A673 (cell line): ENCODE measurements at regions not wholly inside any gene's neighbourhood (a gene's known extent, or its start where the extent isn't known, plus 50 kb on each side); places are given as distances from the start of the nearest gene placed in this dataset.

Experiments used
- BruUV-seq: library from RNA; stranded (reverse); fragments of 400-500 nt; replicated peaks from 2 replicates; lab custom pipeline; 2021; lab: Mats Ljungman, UMichigan
- CTCF ChIA-PET: fragments of 300-600 bp; sonication (Branson Sonifier 250); formaldehyde crosslinking; loops from one replicate; lab custom pipeline; 2022; ENCODE audit warnings: antibody characterized with exemption; lab: Charles Lee
- POLR2A ChIA-PET: fragments of 300-600 bp; sonication (Branson Sonifier 250); formaldehyde crosslinking; loops from one replicate; lab custom pipeline; 2022; ENCODE audit warnings: antibody characterized with exemption; ENCODE audit not compliant: low non-redundant PET; lab: Charles Lee
- DNase-seq: peaks from one replicate; pipeline ENCODE4 v3.0.0-alpha.2; 2015; ENCODE audit warnings: low spot score
- H3K27ac ChIP-seq: fragments of 200-600 bp; sonication (generic); 2 replicates; pipeline ENCODE4 v1.5.1; 2016; ENCODE audit warnings: mixed run types, low read depth, mild to moderate bottlenecking, mixed read lengths, antibody characterized with exemption, low read length; ENCODE audit not compliant: poor library complexity, severe bottlenecking
- H3K27me3 ChIP-seq: fragments of 200-600 bp; sonication (generic); replicated peaks from 2 replicates; pipeline ENCODE4 v1.6.1; 2017; ENCODE audit warnings: mixed run types, low read depth, mild to moderate bottlenecking, mixed read lengths, antibody characterized with exemption, low read length; ENCODE audit not compliant: insufficient read depth, poor library complexity
- H3K36me3 ChIP-seq: fragments of 200-600 bp; sonication (generic); 2 replicates; pipeline ENCODE4 v1.6.1; 2016; ENCODE audit warnings: mixed run types, mild to moderate bottlenecking, mixed read lengths, antibody characterized with exemption, low read length; ENCODE audit not compliant: insufficient read depth, poor library complexity, severe bottlenecking
- H3K4me1 ChIP-seq: fragments of 200-600 bp; sonication (generic); 2 replicates; pipeline ENCODE4 v1.6.1; 2017; ENCODE audit warnings: mixed run types, mild to moderate bottlenecking, mixed read lengths, antibody characterized with exemption, low read length; ENCODE audit not compliant: insufficient read depth, poor library complexity, severe bottlenecking
- H3K4me3 ChIP-seq: fragments of 200-600 bp; sonication (generic); 2 replicates; pipeline ENCODE4 v1.5.1; 2016; ENCODE audit warnings: low read depth, mixed run types, mild to moderate bottlenecking, mixed read lengths, low read length; ENCODE audit not compliant: poor library complexity, severe bottlenecking
- H3K9me3 ChIP-seq: fragments of 200-600 bp; sonication (generic); 2 replicates; pipeline ENCODE4 v1.6.1; 2016; ENCODE audit warnings: mixed run types, low read depth, mild to moderate bottlenecking, mixed read lengths, antibody characterized with exemption, low read length; ENCODE audit not compliant: poor library complexity, severe bottlenecking
- CTCF ChIP-seq: fragments of 300-800, 200-600 bp; sonication (generic); conservative IDR thresholded peaks from 2 replicates; pipeline ENCODE4 v1.5.1; 2017; ENCODE audit warnings: low read depth, mild to moderate bottlenecking, antibody characterized with exemption, low read length, moderate library complexity, mixed read lengths
- EZH2 ChIP-seq: fragments of 200-600 bp; sonication (generic); IDR thresholded peaks from 2 replicates; pipeline ENCODE4 v1.6.1; 2017; ENCODE audit warnings: borderline replicate concordance, low read depth, mild to moderate bottlenecking, mixed read lengths, antibody characterized with exemption, low read length; ENCODE audit not compliant: poor library complexity, severe bottlenecking
- intact Hi-C: fragments of 100-400 bp; cut with micrococcal nuclease; formaldehyde crosslinking; loops from one replicate; pipeline ENCODE4 v1.10.0; 2022; ENCODE audit not compliant: unreplicated experiment

GRCh38 chr6:156283091-156283490, 494.1 kb upstream of the ARID1B start:
- ChIA-PET CTCF (no interaction called here), POLR2A (no interaction called here)
- intact Hi-C loops = no loop called here
- TF ChIP-seq CTCF (0 out of 2 replicates have a peak, but pooled peaks have one; percentile 11), EZH2 (no peak)
- peak; percentile 1 for DNase-seq
- Histone ChIP-seq H3K9me3 (peaks cover 1% of the 10 kb centered on the region), H3K27me3 (no peaks in the 10 kb centered on the region), H3K4me1 (no peaks in the 10 kb centered on the region), H3K36me3 (no peaks in the 10 kb centered on the region), H3K4me3 (no peak overlapping the region), H3K27ac (no peak overlapping the region)
- BruUV-seq = no TSS peak

- no peaks in the 10 kb centered on the region for H3K27me3 ChIP-seq
- CTCF ChIA-PET = no interaction called here
- H3K4me3 ChIP-seq = no peak overlapping the region
- intact Hi-C loops = no loop called here
- TF ChIP-seq CTCF (no peak), EZH2 (no peak)
- H3K9me3 ChIP-seq = peaks cover 5% of the 10 kb centered on the region
- H3K27ac ChIP-seq = no peak overlapping the region
- DNase-seq = no peak
- BruUV-seq = no TSS peak
- no peaks in the 10 kb centered on the region for H3K36me3 ChIP-seq
- no peaks in the 10 kb centered on the region for H3K4me1 ChIP-seq
- POLR2A ChIA-PET = no interaction called here
These were observed 495.1 kb upstream of the ARID1B start for GRCh38 chr6:156282087-156282486.

GRCh38 chr6:156281266-156281665, 495.9 kb upstream of the ARID1B start:
- Histone ChIP-seq H3K9me3 (peaks cover 5% of the 10 kb centered on the region), H3K27me3 (no peaks in the 10 kb centered on the region), H3K4me1 (no peaks in the 10 kb centered on the region), H3K4me3 (no peak overlapping the region), H3K27ac (no peak overlapping the region), H3K36me3 (no peaks in the 10 kb centered on the region)
- TF ChIP-seq EZH2 (no peak), CTCF (no peak)
- BruUV-seq = no TSS peak
- DNase-seq = no peak
- POLR2A ChIA-PET = no interaction called here
- CTCF ChIA-PET = no interaction called here
- intact Hi-C loops = no loop called here
